ENCODE measurements at regions not wholly inside any gene's neighbourhood (a gene's known extent, or its start where the extent isn't known, plus 50 kb on each side); places are given as distances from the start of the nearest gene placed in this dataset.

DNA sequence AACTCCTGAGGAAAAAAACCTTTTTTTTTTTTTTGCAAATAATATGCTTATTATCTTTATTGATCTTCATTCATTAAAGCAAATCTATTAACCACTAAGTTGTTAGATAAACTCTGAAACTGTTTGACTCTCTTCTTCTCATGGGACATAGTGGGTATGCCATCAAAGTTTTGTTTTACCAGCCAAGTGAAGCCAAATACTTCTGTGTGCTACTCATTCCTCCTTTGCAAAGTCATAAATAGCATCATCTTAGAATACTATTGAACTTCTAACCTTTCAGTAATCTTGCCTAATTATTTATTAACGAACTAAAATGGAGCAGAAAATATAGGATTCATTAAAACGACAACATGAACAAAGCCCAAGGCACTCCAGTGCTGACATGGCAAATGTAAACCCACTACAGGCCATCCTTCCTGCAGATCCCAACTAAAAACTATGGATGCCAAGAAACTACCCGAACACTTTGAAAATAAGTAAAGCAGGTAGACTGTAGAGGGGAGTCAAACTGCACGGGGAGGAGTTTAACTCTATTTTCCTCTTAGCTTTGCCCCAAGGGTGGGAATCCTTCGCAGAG is 61.2 kb upstream of the ODAD2 start:
- DNase-seq (ENCODE audit: low spot score), result no peak

- DNase-seq (ENCODE audit: low spot score), result no peak
These were observed 59.9 kb upstream of the ODAD2 start for GRCh38 chr10:28058746-28059145.

- DNase-seq (ENCODE audit: low spot score), result no peak
These were observed 55.5 kb upstream of the ODAD2 start for GRCh38 chr10:28054228-28054860.

DNA sequence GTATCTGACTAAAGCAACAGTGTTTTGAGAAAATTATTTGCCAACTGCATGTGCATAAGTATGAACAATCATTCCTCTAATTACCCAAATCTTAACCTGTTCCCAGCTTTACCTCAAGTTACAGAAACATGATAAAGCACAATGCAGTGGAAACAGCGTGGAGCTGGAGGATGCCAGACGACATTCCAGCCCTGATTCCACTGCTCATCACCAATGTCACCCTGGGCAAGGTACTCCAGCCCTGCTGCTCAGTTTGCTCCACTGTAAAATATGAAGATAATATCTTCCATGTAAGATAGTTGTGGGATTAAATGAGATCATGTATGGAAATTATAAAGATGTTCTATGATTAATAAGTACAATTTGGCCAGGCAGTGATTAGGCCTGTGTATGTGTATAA is 50.4 kb upstream of the ODAD2 start:
- no peak for DNase-seq (ENCODE audit: low spot score)

Data from COLO829 (cell line).